HepG2 (cell line): ENCODE measurements at regions not wholly inside any gene's neighbourhood (a gene's known extent, or its start where the extent isn't known, plus 50 kb on each side); places are given as distances from the start of the nearest gene placed in this dataset.

Source experiments
- ATAC-seq: fragments of 200-7000 bp; cut with Tn5 transposase; 3 replicates; pipeline ENCODE4 v1.9.1; 2020; ENCODE audit warnings: mild to moderate bottlenecking, moderate library complexity
- BruUV-seq: library from RNA; stranded (reverse); fragments of 400-500 nt; replicated peaks from 2 replicates; lab custom pipeline; 2021; lab: Mats Ljungman, UMichigan
- CTCF ChIA-PET: fragments of 300-600 bp; formaldehyde crosslinking; extraction: SDS; loops from one replicate; lab custom pipeline; 2021; ENCODE audit warnings: low total read pairs, inconsistent platforms, low intra/inter-chr PET ratio; lab: Yijun Ruan, JAX
- POLR2A ChIA-PET: fragments of 350-600 bp; sonication (Branson Sonifier 250); formaldehyde crosslinking; loops from one replicate; lab custom pipeline; 2020; ENCODE audit warnings: antibody characterized with exemption, inconsistent platforms; lab: Yijun Ruan, JAX
- DNase-seq: peaks from one replicate; pipeline ENCODE4 v3.0.0-alpha.2; 2015; ENCODE audit warnings: low spot score
- FAIRE-seq: peaks from 3 replicates; lab custom pipeline; 2011; peaks lifted over from hg19 to GRCh38; lab: Jason Lieb, UNC
- H2AFZ ChIP-seq: one replicate; pipeline ENCODE4 v1.6.1; 2011; ENCODE audit warnings: low read length, inconsistent platforms
- H3K27ac ChIP-seq: fragments of 300-600 bp; 3 replicates; pipeline ENCODE4 v1.8.0; 2011; ENCODE audit warnings: mixed run types, mild to moderate bottlenecking, mixed read lengths, low read length, inconsistent platforms; ENCODE audit not compliant: insufficient read depth; ENCODE audit errors: extremely low read length
- H3K27me3 ChIP-seq, 2 experiments: fragments of 200-600 bp in 1 of 2; 2 replicates in 1 of 2; 3 replicates in 1 of 2; pipeline versions ENCODE4 v1.6.0 to v1.8.0; 2011; ENCODE audit warnings: low read length in 2 of 2, mild to moderate bottlenecking in 2 of 2, moderate library complexity in 2 of 2, inconsistent platforms in 1 of 2; ENCODE audit not compliant: insufficient read depth in 2 of 2, control insufficient read depth in 1 of 2
- H3K36me3 ChIP-seq, 2 experiments: fragments of 200-600 bp in 1 of 2; replicated peaks in 1 of 2; 2 replicates in 1 of 2; 3 replicates in 1 of 2; pipeline versions ENCODE4 v1.5.1 to v1.8.0; 2011; ENCODE audit warnings: low read length in 2 of 2, inconsistent platforms in 1 of 2; ENCODE audit not compliant: insufficient read depth in 2 of 2, control insufficient read depth in 1 of 2
- H3K4me1 ChIP-seq: 2 replicates; pipeline ENCODE4 v1.5.1; 2012; ENCODE audit warnings: low read length, inconsistent platforms; ENCODE audit not compliant: insufficient read depth
- H3K4me2 ChIP-seq: 2 replicates; pipeline ENCODE4 v1.6.0; 2011; ENCODE audit warnings: low read depth, low read length, inconsistent platforms
- H3K4me3 ChIP-seq, 3 experiments: fragments of 200-600 bp in 1 of 3; sonication (generic), shearing (Covaris generic) in 1 of 3; replicated peaks in 1 of 3; 2 replicates each; pipeline ENCODE4 v1.5.1; 2011 to 2016; ENCODE audit warnings: low read length in 3 of 3, inconsistent platforms in 2 of 3, low read depth in 2 of 3, mild to moderate bottlenecking in 2 of 3, control low read depth in 1 of 3, mixed read lengths in 1 of 3; ENCODE audit not compliant: insufficient read depth in 1 of 3
- H3K79me2 ChIP-seq: one replicate; pipeline ENCODE4 v1.6.1; 2011; ENCODE audit warnings: low read length, inconsistent platforms; ENCODE audit not compliant: insufficient read depth
- H3K9ac ChIP-seq: 2 replicates; pipeline ENCODE4 v1.6.0; 2011; ENCODE audit warnings: mild to moderate bottlenecking, low read depth, low read length, inconsistent platforms; ENCODE audit not compliant: insufficient read depth
- H3K9me3 ChIP-seq: 2 replicates; pipeline ENCODE4 v1.5.1; 2012; ENCODE audit warnings: mild to moderate bottlenecking, low read length
- H4K20me1 ChIP-seq: 2 replicates; pipeline ENCODE4 v1.6.0; 2011; ENCODE audit warnings: inconsistent platforms, mild to moderate bottlenecking, low read length, moderate library complexity; ENCODE audit not compliant: insufficient read depth
- CENPX ChIP-seq: sonication (generic); formaldehyde crosslinking; IDR thresholded peaks from 2 replicates; pipeline ENCODE4 v1.9.0; 2021; ENCODE audit warnings: mild to moderate bottlenecking, missing genetic modification reagents, moderate library complexity
- FOXC1 ChIP-seq: sonication (generic); formaldehyde crosslinking; IDR thresholded peaks from 2 replicates; pipeline ENCODE4 v1.8.0; 2022; ENCODE audit warnings: mild to moderate bottlenecking, missing genetic modification reagents, borderline replicate concordance
- SRY ChIP-seq: sonication (generic); formaldehyde crosslinking; IDR thresholded peaks from 2 replicates; pipeline ENCODE4 v1.8.0; 2022; ENCODE audit warnings: mild to moderate bottlenecking, missing genetic modification reagents
- ZHX2 ChIP-seq, 2 experiments: sonication (generic) in 1 of 2; formaldehyde crosslinking in 1 of 2; IDR thresholded peaks; 2 replicates each; pipeline versions ENCODE4 v1.6.1 to v1.9.0; 2014 to 2022; ENCODE audit warnings: antibody characterized with exemption in 1 of 2, borderline replicate concordance in 1 of 2, inconsistent platforms in 1 of 2, low read depth in 1 of 2, missing genetic modification reagents in 1 of 2
- ZMAT3 ChIP-seq: sonication (generic); formaldehyde crosslinking; conservative IDR thresholded peaks from 2 replicates; pipeline ENCODE4 v1.7.0; 2021; ENCODE audit warnings: missing genetic modification reagents
- ZNF644 ChIP-seq: IDR thresholded peaks from 2 replicates; pipeline ENCODE4 v1.6.1; 2016; ENCODE audit warnings: low read depth
- ZNF7 ChIP-seq: IDR thresholded peaks from 2 replicates; pipeline ENCODE4 v1.6.1; 2016; ENCODE audit warnings: missing biosample characterization, missing genetic modification reagents
- ZNF766 ChIP-seq: sonication (generic); formaldehyde crosslinking; IDR thresholded peaks from 2 replicates; pipeline ENCODE4 v1.5.0; 2020; ENCODE audit warnings: missing genetic modification reagents, borderline replicate concordance
- ZNF776 ChIP-seq: sonication (generic); formaldehyde crosslinking; IDR thresholded peaks from 2 replicates; pipeline ENCODE4 v1.4.0; 2020; ENCODE audit warnings: mild to moderate bottlenecking, missing genetic modification reagents
- ZNF777 ChIP-seq: sonication (generic); formaldehyde crosslinking; IDR thresholded peaks from 2 replicates; pipeline ENCODE4 v1.4.0; 2020; ENCODE audit warnings: missing genetic modification reagents
- ZSCAN30 ChIP-seq: sonication (generic); formaldehyde crosslinking; IDR thresholded peaks from 2 replicates; pipeline ENCODE4 v1.5.0; 2020; ENCODE audit warnings: mild to moderate bottlenecking, missing genetic modification reagents
- WGBS: methylation state at CpG from one replicate; pipeline ENCODE4 v1.1.6; 2017; ENCODE audit warnings: low lambda C conversion rate; 5-methylcytosine and 5-hydroxymethylcytosine counted together
- in situ Hi-C: cut with HindIII; loops from 2 replicates; pipeline ENCODE4 v1.10.0; 2017; ENCODE audit warnings: low pct_unique_long_range_greater_than_20kb; ENCODE audit not compliant: extremely low pct_ligation_motif_present
- intact Hi-C: fragments of 100-400 bp; cut with micrococcal nuclease; formaldehyde crosslinking; loops from one replicate; pipeline ENCODE4 v1.10.0; 2022; ENCODE audit not compliant: unreplicated experiment
- TF ChIP-seq, protein P1 (sequence below): sonication (generic); formaldehyde crosslinking; IDR thresholded peaks from 2 replicates; pipeline ENCODE4 v1.5.0; 2020; ENCODE audit warnings: missing genetic modification reagents
- TF ChIP-seq, protein P2 (sequence below): sonication (generic); formaldehyde crosslinking; IDR thresholded peaks from 2 replicates; pipeline ENCODE4 v1.4.0; 2020; ENCODE audit warnings: missing genetic modification reagents, borderline replicate concordance
- TF ChIP-seq, protein P3 (sequence below): sonication (generic); formaldehyde crosslinking; IDR thresholded peaks from 2 replicates; pipeline ENCODE4 v1.5.0; 2020; ENCODE audit warnings: missing genetic modification reagents

DNA sequence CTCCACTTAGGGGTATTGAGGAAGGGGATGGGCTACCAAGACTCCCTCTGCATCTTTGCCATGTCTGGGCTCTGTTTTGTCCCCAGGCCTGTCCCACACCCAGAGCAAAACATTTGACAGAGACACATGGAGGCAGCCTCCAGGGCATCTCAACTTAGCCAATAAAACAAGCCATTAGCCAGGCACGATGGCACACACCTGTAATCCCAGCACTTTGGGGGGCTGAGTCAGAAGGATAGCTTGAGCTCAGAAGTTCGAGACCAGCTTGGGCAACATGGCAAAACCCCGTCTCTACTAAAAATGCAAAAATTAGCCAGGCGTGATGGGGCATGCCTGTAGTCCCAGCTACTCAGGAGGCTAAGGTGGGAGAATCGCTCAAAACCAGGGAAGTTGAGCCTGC is 120.3 kb upstream of the IPO9 start:
- no TSS peak for BruUV-seq
- Histone ChIP-seq H3K27me3 (peaks cover under 1 to 4% of the 10 kb centered on the region in 2 experiments; a peak in 1 of 5 replicates), H3K36me3 (no peaks in the 10 kb centered on the region), H3K9ac (no peak overlapping the region), H3K4me1 (peaks cover 4% of the 10 kb centered on the region; the same call in 1 of the 2 replicates), H3K27ac (no peak overlapping the region), H3K4me3 (no peak overlapping the region), H3K4me2 (no peak overlapping the region), H4K20me1 (no peaks in the 10 kb centered on the region; the same call in 1 of the 2 replicates), H3K9me3 (no peaks in the 10 kb centered on the region), H2AFZ (no peak overlapping the region), H3K79me2 (no peaks in the 10 kb centered on the region)
- FAIRE-seq (no peak), ATAC-seq (no peak), DNase-seq (no peak)
- ChIA-PET POLR2A (no interaction called here), CTCF (interaction anchor here (2.3 kb wide), 1 partner anchor 85 kb away, joined by 27 read pairs; no protein-coding TSS in a partner anchor)
- intact Hi-C loops (loop anchor here (1.0 kb wide), 1 partner anchor 85 kb away; no protein-coding TSS in a partner anchor), in situ Hi-C loops (loop anchor here (5.0 kb wide), 2 partner anchors 79 to 151 kb away; no protein-coding TSS in a partner anchor)
- 7% methylated on average over 5 of the region's 5 CpGs for WGBS
- TF ChIP-seq ZNF777 (CRISPR knock-in tag) (no peak), ZNF776 (no peak), SRY (CRISPR knock-in tag) (no peak), ZHX2 (IDR thresholded peaks at IDR 0.05; ENCODE audit: low read depth) (no peak), ZHX2 (CRISPR knock-in tag; IDR thresholded peaks at IDR 0.05; ENCODE audit: borderline replicate concordance) (no peak), ZMAT3 (no peak), CENPX (CRISPR knock-in tag) (no peak), FOXC1 (CRISPR knock-in tag) (no peak), ZSCAN30 (CRISPR knock-in tag) (no peak), ZNF7 (CRISPR knock-in tag) (no peak), ZNF766 (CRISPR knock-in tag) (no peak), ZNF644 (CRISPR knock-in tag) (no peak)
- TF ChIP-seq, protein P1, sequence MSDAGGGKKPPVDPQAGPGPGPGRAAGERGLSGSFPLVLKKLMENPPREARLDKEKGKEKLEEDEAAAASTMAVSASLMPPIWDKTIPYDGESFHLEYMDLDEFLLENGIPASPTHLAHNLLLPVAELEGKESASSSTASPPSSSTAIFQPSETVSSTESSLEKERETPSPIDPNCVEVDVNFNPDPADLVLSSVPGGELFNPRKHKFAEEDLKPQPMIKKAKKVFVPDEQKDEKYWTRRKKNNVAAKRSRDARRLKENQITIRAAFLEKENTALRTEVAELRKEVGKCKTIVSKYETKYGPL (CRISPR knock-in tag), result no peak
- TF ChIP-seq, protein P2, sequence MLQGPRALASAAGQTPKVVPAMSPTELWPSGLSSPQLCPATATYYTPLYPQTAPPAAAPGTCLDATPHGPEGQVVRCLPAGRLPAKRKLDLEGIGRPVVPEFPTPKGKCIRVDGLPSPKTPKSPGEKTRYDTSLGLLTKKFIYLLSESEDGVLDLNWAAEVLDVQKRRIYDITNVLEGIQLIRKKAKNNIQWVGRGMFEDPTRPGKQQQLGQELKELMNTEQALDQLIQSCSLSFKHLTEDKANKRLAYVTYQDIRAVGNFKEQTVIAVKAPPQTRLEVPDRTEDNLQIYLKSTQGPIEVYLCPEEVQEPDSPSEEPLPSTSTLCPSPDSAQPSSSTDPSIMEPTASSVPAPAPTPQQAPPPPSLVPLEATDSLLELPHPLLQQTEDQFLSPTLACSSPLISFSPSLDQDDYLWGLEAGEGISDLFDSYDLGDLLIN, result no peak
- TF ChIP-seq, protein P3, sequence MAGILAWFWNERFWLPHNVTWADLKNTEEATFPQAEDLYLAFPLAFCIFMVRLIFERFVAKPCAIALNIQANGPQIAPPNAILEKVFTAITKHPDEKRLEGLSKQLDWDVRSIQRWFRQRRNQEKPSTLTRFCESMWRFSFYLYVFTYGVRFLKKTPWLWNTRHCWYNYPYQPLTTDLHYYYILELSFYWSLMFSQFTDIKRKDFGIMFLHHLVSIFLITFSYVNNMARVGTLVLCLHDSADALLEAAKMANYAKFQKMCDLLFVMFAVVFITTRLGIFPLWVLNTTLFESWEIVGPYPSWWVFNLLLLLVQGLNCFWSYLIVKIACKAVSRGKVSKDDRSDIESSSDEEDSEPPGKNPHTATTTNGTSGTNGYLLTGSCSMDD (CRISPR knock-in tag), result no peak
